ENCODE measurements at regions not wholly inside any gene's neighbourhood (a gene's known extent, or its start where the extent isn't known, plus 50 kb on each side); places are given as distances from the start of the nearest gene placed in this dataset.

DNA sequence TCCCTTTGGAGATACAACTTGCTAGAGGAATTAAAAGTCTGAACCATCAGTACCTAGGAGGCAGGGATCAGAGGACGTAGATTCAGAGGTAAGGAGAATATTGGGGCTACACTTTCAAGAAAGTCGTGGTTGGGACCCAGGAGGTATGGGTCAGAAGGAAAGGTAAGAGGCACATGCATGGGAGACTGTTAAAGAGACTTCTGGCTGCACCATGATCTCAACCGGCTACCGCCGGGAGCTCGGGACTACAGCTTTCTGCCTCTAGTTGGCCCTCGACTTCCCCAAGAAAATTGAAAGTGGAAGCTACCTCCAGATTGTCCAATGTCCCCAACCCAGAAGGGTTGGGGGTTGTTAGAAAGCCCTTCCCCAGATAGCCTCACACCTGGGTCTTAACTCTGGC is 355.7 kb upstream of the TMPRSS15 start:
- TF ChIP-seq, protein P1, sequence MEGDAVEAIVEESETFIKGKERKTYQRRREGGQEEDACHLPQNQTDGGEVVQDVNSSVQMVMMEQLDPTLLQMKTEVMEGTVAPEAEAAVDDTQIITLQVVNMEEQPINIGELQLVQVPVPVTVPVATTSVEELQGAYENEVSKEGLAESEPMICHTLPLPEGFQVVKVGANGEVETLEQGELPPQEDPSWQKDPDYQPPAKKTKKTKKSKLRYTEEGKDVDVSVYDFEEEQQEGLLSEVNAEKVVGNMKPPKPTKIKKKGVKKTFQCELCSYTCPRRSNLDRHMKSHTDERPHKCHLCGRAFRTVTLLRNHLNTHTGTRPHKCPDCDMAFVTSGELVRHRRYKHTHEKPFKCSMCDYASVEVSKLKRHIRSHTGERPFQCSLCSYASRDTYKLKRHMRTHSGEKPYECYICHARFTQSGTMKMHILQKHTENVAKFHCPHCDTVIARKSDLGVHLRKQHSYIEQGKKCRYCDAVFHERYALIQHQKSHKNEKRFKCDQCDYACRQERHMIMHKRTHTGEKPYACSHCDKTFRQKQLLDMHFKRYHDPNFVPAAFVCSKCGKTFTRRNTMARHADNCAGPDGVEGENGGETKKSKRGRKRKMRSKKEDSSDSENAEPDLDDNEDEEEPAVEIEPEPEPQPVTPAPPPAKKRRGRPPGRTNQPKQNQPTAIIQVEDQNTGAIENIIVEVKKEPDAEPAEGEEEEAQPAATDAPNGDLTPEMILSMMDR (IDR thresholded peaks at IDR 0.05) = no peak
- TF ChIP-seq POLR2AphosphoS5 (IDR thresholded peaks at IDR 0.05) (no peak), POLR2A (IDR thresholded peaks at IDR 0.05; ENCODE audit: low read depth) (no peak), EP300 (IDR thresholded peaks at IDR 0.05) (no peak)
